BLaER1 treated with 17β-estradiol and CSF1 and Interleukin-3, amounts not matched to agents 10 nM and 100 nM (cell line): ENCODE measurements at regions not wholly inside any gene's neighbourhood (a gene's known extent, or its start where the extent isn't known, plus 50 kb on each side); places are given as distances from the start of the nearest gene placed in this dataset.

Experiments used
- H3K27ac ChIP-seq, 11 experiments: shearing (Covaris generic); formaldehyde crosslinking; 2 replicates each; pipeline ENCODE4 v1.8.1; 2022
- H3K27me3 ChIP-seq, 11 experiments: shearing (Covaris generic); formaldehyde crosslinking; 2 replicates each; pipeline ENCODE4 v1.8.1; 2022
- H3K36me3 ChIP-seq, 11 experiments: shearing (Covaris generic); formaldehyde crosslinking; 2 replicates each; pipeline ENCODE4 v1.8.1; 2022
- H3K4me1 ChIP-seq, 10 experiments: shearing (Covaris generic); formaldehyde crosslinking; 2 replicates each; pipeline ENCODE4 v1.8.1; 2022
- H3K4me2 ChIP-seq, 11 experiments: shearing (Covaris generic); formaldehyde crosslinking; 2 replicates each; pipeline ENCODE4 v1.8.1; 2022
- H3K4me3 ChIP-seq, 10 experiments: shearing (Covaris generic); formaldehyde crosslinking; 2 replicates each; pipeline ENCODE4 v1.8.1; 2022
- H3K9ac ChIP-seq, 11 experiments: shearing (Covaris generic); formaldehyde crosslinking; 2 replicates each; pipeline ENCODE4 v1.8.1; 2022
- H3K9me3 ChIP-seq, 11 experiments: shearing (Covaris generic); formaldehyde crosslinking; replicated peaks in 1 of 11; 2 replicates each; pipeline ENCODE4 v1.8.1; 2022
- H4K20me1 ChIP-seq, 11 experiments: shearing (Covaris generic); formaldehyde crosslinking; 2 replicates each; pipeline ENCODE4 v1.8.1; 2022
- Cebpa-rat ChIP-seq, 11 experiments: shearing (Covaris generic); IDR thresholded peaks; 2 replicates each; pipeline ENCODE4 v1.8.1; 2022

GRCh38 chr7:116354546-116355423 is 144.4 kb downstream of the TES start:
- H3K9ac ChIP-seq: no peak overlapping the region

GRCh38 chr7:116355424-116355765 is 144.1 kb upstream of the CAV2 start:
- H3K27ac ChIP-seq: no peak overlapping the region
- H3K4me3 ChIP-seq: no peak overlapping the region
- no peaks in the 10 kb centered on the region for H4K20me1 ChIP-seq
- no peaks in the 10 kb centered on the region for H3K36me3 ChIP-seq
- peak overlapping the region in 2 of 11 experiments; percentile 17 to 18; a peak in 2 of 22 replicates for H3K4me2 ChIP-seq
- H3K9ac ChIP-seq: no peak overlapping the region
- no peaks in the 10 kb centered on the region for H3K27me3 ChIP-seq
- H3K9me3 ChIP-seq: no peaks in the 10 kb centered on the region
- TF ChIP-seq Cebpa-rat (IDR thresholded peaks at IDR 0.05): no peak
- H3K4me1 ChIP-seq: peaks cover 0 to 6% (median 0%) of the 10 kb centered on the region in 10 experiments; a peak in 2 of 20 replicates

More at GRCh38 chr7:116354546-116355423, 144.4 kb downstream of the TES start:
- Histone ChIP-seq H3K4me1 (peaks cover 0 to 6% (median 0%) of the 10 kb centered on the region in 10 experiments; a peak in 2 of 20 replicates), H3K4me2 (peak overlapping the region in 2 of 11 experiments; percentile 17 to 18; a peak in 2 of 22 replicates), H3K9me3 (no peaks in the 10 kb centered on the region), H4K20me1 (no peaks in the 10 kb centered on the region), H3K4me3 (no peak overlapping the region), H3K36me3 (no peaks in the 10 kb centered on the region), H3K27ac (no peak overlapping the region), H3K27me3 (no peaks in the 10 kb centered on the region)
- no peak for TF ChIP-seq Cebpa-rat (IDR thresholded peaks at IDR 0.05)

- Histone ChIP-seq H3K4me2 (no peak overlapping the region), H3K27me3 (no peaks in the 10 kb centered on the region), H4K20me1 (no peaks in the 10 kb centered on the region), H3K4me3 (no peak overlapping the region), H3K4me1 (peaks cover 0 to 6% (median 0%) of the 10 kb centered on the region in 10 experiments; a peak in 2 of 20 replicates), H3K9ac (no peak overlapping the region), H3K9me3 (peaks cover 0 to 8% (median 0%) of the 10 kb centered on the region in 11 experiments; a peak in 3 of 22 replicates), H3K27ac (no peak overlapping the region), H3K36me3 (no peaks in the 10 kb centered on the region)
- TF ChIP-seq Cebpa-rat (IDR thresholded peaks at IDR 0.05): no peak
Observed at GRCh38 chr7:116356333-116356965, 143.1 kb upstream of the CAV2 start.

DNA sequence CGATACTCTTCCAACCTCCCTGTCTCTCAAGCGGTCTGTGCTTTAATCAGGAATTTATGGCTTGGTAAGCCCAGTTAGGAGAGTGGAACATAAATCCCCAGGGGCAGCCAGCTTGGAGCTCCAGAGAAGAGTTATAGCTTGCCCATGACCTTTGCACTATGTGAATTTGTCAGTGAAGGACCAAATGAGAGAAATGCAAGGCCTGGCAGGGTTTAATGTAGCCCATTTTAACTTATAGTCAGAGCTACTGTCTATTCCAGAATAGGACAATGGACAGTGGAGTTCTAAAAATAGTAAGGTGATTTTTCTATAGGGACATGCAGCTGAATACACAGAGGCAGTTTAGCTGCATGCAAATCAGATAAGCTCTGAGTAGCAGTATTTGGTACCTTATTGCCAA is 142.6 kb upstream of the CAV2 start:
- TF ChIP-seq Cebpa-rat (IDR thresholded peaks at IDR 0.05): no peak
- Histone ChIP-seq H4K20me1 (no peaks in the 10 kb centered on the region), H3K4me2 (no peak overlapping the region), H3K27me3 (no peaks in the 10 kb centered on the region), H3K27ac (no peak overlapping the region), H3K4me1 (peaks cover 0 to 6% (median 0%) of the 10 kb centered on the region in 10 experiments; a peak in 2 of 20 replicates), H3K9ac (no peak overlapping the region), H3K4me3 (no peak overlapping the region), H3K36me3 (no peaks in the 10 kb centered on the region), H3K9me3 (peaks cover 0 to 8% (median 0%) of the 10 kb centered on the region in 11 experiments; a peak in 3 of 22 replicates)

DNA sequence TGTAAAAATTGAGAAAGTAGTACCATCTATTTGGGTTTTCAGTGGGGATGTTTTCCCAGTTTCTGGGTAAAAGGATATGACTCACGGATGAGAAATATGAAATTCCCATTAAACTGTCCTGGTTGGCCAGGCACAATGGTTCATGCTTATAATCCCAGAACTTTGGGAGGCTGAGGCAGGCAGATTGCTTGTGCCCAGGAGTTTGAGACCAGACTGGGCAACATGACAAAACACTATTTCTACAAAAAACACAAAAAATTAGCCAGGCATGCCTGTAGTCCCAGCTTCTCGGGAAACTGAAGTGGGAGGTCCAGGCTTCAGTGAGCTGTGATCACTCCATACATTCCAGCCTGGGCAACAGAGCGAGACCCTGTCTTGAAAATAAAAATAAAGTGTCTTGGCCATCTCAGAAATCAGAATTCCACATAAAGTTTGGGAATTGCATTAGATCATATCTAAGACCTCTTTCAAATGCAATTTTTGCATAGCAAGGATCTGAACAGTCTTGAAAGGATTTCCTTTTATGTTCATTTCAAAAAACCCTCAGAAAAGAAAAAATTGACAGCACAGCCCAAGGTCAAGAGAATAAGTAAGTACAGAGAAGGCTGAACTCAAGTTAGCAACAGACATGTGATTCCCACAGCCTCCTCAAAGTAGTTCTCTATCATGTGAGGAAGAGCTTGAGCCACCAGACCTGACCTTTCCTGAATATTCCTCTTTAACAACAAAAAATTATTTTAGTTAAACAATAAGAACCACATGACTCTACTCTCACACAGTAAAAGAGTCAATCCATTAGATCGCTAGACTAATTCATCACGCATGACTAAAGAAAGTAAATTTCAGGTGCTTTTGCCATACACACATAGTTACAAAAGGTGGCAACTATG is 141.5 kb upstream of the CAV2 start:
- no peak overlapping the region for H3K9ac ChIP-seq
- peaks cover 0 to 8% (median 0%) of the 10 kb centered on the region in 11 experiments; a peak in 3 of 22 replicates for H3K9me3 ChIP-seq
- peaks cover 0 to 6% (median 0%) of the 10 kb centered on the region in 10 experiments; a peak in 2 of 20 replicates for H3K4me1 ChIP-seq
- H3K36me3 ChIP-seq: no peaks in the 10 kb centered on the region
- H3K4me2 ChIP-seq: no peak overlapping the region
- H4K20me1 ChIP-seq: no peaks in the 10 kb centered on the region
- no peaks in the 10 kb centered on the region for H3K27me3 ChIP-seq
- TF ChIP-seq Cebpa-rat (IDR thresholded peaks at IDR 0.05): no peak
- no peak overlapping the region for H3K4me3 ChIP-seq
- no peak overlapping the region for H3K27ac ChIP-seq

GRCh38 chr7:116361767-116362166 is 137.8 kb upstream of the CAV2 start:
- no peak for TF ChIP-seq Cebpa-rat (IDR thresholded peaks at IDR 0.05)
- no peaks in the 10 kb centered on the region for H3K4me1 ChIP-seq
- no peaks in the 10 kb centered on the region for H3K36me3 ChIP-seq
- H3K4me3 ChIP-seq: no peak overlapping the region
- no peak overlapping the region for H3K27ac ChIP-seq
- peaks cover 0 to 8% (median 0%) of the 10 kb centered on the region in 11 experiments; a peak in 3 of 22 replicates for H3K9me3 ChIP-seq
- no peak overlapping the region for H3K9ac ChIP-seq
- H3K4me2 ChIP-seq: no peak overlapping the region
- no peaks in the 10 kb centered on the region for H3K27me3 ChIP-seq
- no peaks in the 10 kb centered on the region for H4K20me1 ChIP-seq

GRCh38 chr7:116363637-116364432 is 135.7 kb upstream of the CAV2 start:
- Histone ChIP-seq H3K4me3 (no peak overlapping the region), H3K9ac (no peak overlapping the region), H4K20me1 (no peaks in the 10 kb centered on the region), H3K9me3 (peaks cover 0 to 8% (median 0%) of the 10 kb centered on the region in 11 experiments; a peak in 3 of 22 replicates), H3K4me1 (no peaks in the 10 kb centered on the region), H3K27ac (no peak overlapping the region), H3K27me3 (no peaks in the 10 kb centered on the region), H3K4me2 (no peak overlapping the region), H3K36me3 (no peaks in the 10 kb centered on the region)
- TF ChIP-seq Cebpa-rat (IDR thresholded peaks at IDR 0.05): no peak

GRCh38 chr7:116364469-116364868 is 135.1 kb upstream of the CAV2 start:
- no peak overlapping the region for H3K4me2 ChIP-seq
- H4K20me1 ChIP-seq: no peaks in the 10 kb centered on the region
- H3K9ac ChIP-seq: no peak overlapping the region
- no peaks in the 10 kb centered on the region for H3K4me1 ChIP-seq
- no peaks in the 10 kb centered on the region for H3K36me3 ChIP-seq
- no peak overlapping the region for H3K27ac ChIP-seq
- peaks cover 0 to 8% (median 0%) of the 10 kb centered on the region in 11 experiments; a peak in 3 of 22 replicates for H3K9me3 ChIP-seq
- no peak overlapping the region for H3K4me3 ChIP-seq
- no peak for TF ChIP-seq Cebpa-rat (IDR thresholded peaks at IDR 0.05)
- no peaks in the 10 kb centered on the region for H3K27me3 ChIP-seq
